Neural cell (in vitro differentiated cells): ENCODE measurements at regions not wholly inside any gene's neighbourhood (a gene's known extent, or its start where the extent isn't known, plus 50 kb on each side); places are given as distances from the start of the nearest gene placed in this dataset.

ENCODE experiments used
- H2AFZ ChIP-seq: fragments of 200-600, 300-800 bp; sonication (generic), shearing (Covaris generic); 2 replicates; pipeline ENCODE4 v1.6.0; 2014; ENCODE audit warnings: low read depth, mild to moderate bottlenecking, antibody characterized with exemption, low read length, moderate library complexity
- H3F3A ChIP-seq: fragments of 200-600 bp; shearing (Covaris generic); 2 replicates; pipeline ENCODE4 v1.6.1; 2016; ENCODE audit warnings: mild to moderate bottlenecking, moderate library complexity, mixed read lengths, antibody characterized with exemption, low read length; ENCODE audit not compliant: insufficient read depth, poor library complexity, severe bottlenecking
- H3K27ac ChIP-seq: fragments of 200-600, 300-800 bp; sonication (generic), shearing (Covaris generic); 2 replicates; pipeline ENCODE4 v1.5.1; 2014; ENCODE audit warnings: mild to moderate bottlenecking, low read length, moderate library complexity
- H3K27me3 ChIP-seq: fragments of 300-800, 200-600 bp; sonication (generic), shearing (Covaris generic); 2 replicates; pipeline ENCODE4 v1.6.0; 2014; ENCODE audit warnings: mild to moderate bottlenecking, low read depth, low read length, moderate library complexity; ENCODE audit not compliant: insufficient read depth
- H3K36me3 ChIP-seq: fragments of 300-800, 200-600 bp; sonication (generic), shearing (Covaris generic); 2 replicates; pipeline ENCODE4 v1.5.1; 2014; ENCODE audit warnings: mild to moderate bottlenecking, antibody characterized with exemption, low read length, moderate library complexity; ENCODE audit not compliant: insufficient read depth
- H3K4me2 ChIP-seq: fragments of 300-800, 200-600 bp; sonication (generic), shearing (Covaris generic); 2 replicates; pipeline ENCODE4 v1.6.0; 2014; ENCODE audit warnings: mild to moderate bottlenecking, low read length
- H3K4me3 ChIP-seq: fragments of 300-800, 200-600 bp; sonication (generic), shearing (Covaris generic); 2 replicates; pipeline ENCODE4 v1.5.1; 2014; ENCODE audit warnings: mild to moderate bottlenecking, low read length, moderate library complexity
- H3K79me2 ChIP-seq: fragments of 200-600 bp; shearing (Covaris generic); replicated peaks from 2 replicates; pipeline ENCODE4 v1.6.0; 2014; ENCODE audit warnings: mild to moderate bottlenecking, low read length, moderate library complexity; ENCODE audit not compliant: insufficient read depth
- H3K9ac ChIP-seq: fragments of 300-800, 200-600 bp; sonication (generic), shearing (Covaris generic); 2 replicates; pipeline ENCODE4 v1.6.1; 2016; ENCODE audit warnings: mild to moderate bottlenecking, low read length, mixed read lengths
- H3K9me2 ChIP-seq: fragments of 200-600 bp; shearing (Covaris generic); 2 replicates; pipeline ENCODE4 v1.6.1; 2016; ENCODE audit warnings: mild to moderate bottlenecking, low read length, mixed read lengths; ENCODE audit not compliant: insufficient read depth
- H3K9me3 ChIP-seq: fragments of 200-600, 300-800 bp; sonication (generic), shearing (Covaris generic); 2 replicates; pipeline ENCODE4 v1.6.1; 2016; ENCODE audit warnings: mild to moderate bottlenecking, mixed run types, low read length, moderate library complexity, mixed read lengths
- H4K20me1 ChIP-seq: fragments of 200-600 bp; shearing (Covaris generic); 2 replicates; pipeline ENCODE4 v1.6.1; 2016; ENCODE audit warnings: mild to moderate bottlenecking, mixed run types; ENCODE audit not compliant: insufficient read depth
- EP300 ChIP-seq: fragments of 450-650 bp; conservative IDR thresholded peaks from 2 replicates; pipeline ENCODE4 v1.6.1; 2014; ENCODE audit warnings: antibody characterized with exemption, mild to moderate bottlenecking, moderate library complexity; ENCODE audit not compliant: poor library complexity, severe bottlenecking
- EZH2 ChIP-seq: fragments of 200-600, 300-800 bp; shearing (Covaris generic), sonication (generic); IDR thresholded peaks from 2 replicates; pipeline ENCODE4 v1.6.1; 2014; ENCODE audit warnings: antibody characterized with exemption, low read length, borderline replicate concordance, mild to moderate bottlenecking; ENCODE audit not compliant: insufficient read depth, poor library complexity, severe bottlenecking
- MXI1 ChIP-seq: fragments of 450-650 bp; conservative IDR thresholded peaks from 2 replicates; pipeline ENCODE4 v1.6.1; 2014; ENCODE audit warnings: antibody characterized with exemption, mild to moderate bottlenecking; ENCODE audit not compliant: poor library complexity, severe bottlenecking
- POLR2AphosphoS5 ChIP-seq: IDR thresholded peaks from 2 replicates; pipeline ENCODE4 v1.6.1; 2012
- RAD21 ChIP-seq: fragments of 450-650 bp; conservative IDR thresholded peaks from 2 replicates; pipeline ENCODE4 v1.6.1; 2014; ENCODE audit warnings: antibody characterized with exemption, mild to moderate bottlenecking, moderate library complexity
- SMC3 ChIP-seq: fragments of 450-650 bp; conservative IDR thresholded peaks from 2 replicates; pipeline ENCODE4 v1.6.1; 2014; ENCODE audit warnings: antibody characterized with exemption, mild to moderate bottlenecking, moderate library complexity; ENCODE audit not compliant: poor library complexity
- TAF1 ChIP-seq: IDR thresholded peaks from 2 replicates; pipeline ENCODE4 v1.6.1; 2012; ENCODE audit warnings: low read depth
- TF ChIP-seq, protein P1 (sequence below): fragments of 450-650 bp; IDR thresholded peaks from 2 replicates; pipeline ENCODE4 v1.5.1; 2014; ENCODE audit warnings: antibody characterized with exemption, mild to moderate bottlenecking, moderate library complexity; ENCODE audit not compliant: poor library complexity, severe bottlenecking
- TF ChIP-seq, protein P2 (sequence below): IDR thresholded peaks from 2 replicates; pipeline ENCODE4 v1.6.1; 2012; ENCODE audit warnings: borderline replicate concordance

DNA sequence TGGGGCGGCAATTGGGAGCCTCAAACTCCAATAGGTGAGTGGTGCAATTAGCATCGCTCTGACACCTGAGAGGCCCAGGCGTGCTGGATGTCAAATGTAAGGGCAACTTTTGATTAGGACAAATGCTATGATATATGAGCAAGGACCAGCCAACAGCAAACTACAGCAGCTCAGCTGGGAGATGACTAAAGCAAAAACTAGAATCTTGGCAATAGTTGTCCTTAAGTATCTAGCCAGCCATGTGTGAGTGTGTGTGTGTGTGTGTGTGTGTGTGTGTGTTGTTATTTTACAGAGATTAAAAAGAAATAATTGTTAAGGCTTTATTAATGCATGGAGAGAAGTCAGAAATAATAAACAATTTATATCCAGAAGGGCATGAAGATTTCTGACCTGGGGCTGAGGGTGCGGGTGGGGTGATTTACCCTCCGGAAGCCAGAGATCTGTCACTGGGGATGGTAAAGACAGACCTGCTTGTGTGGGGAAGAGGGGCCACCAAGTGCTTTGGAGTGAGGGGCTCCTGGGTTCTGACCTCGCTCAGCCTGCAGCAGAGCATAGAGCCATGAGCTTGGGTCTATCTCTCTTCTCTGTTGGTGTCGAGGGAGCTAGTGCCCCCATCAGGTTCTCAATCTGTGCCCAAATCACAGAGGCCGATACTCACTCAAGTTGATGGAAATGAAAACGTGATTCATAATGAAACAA, 77.3 kb downstream of the EMX2 start:
- no peak overlapping the region for H3K4me2 ChIP-seq
- H3F3A ChIP-seq = no peaks in the 10 kb centered on the region
- no peak overlapping the region for H3K9ac ChIP-seq
- no peak overlapping the region for H3K27ac ChIP-seq
- H2AFZ ChIP-seq = no peak overlapping the region
- no peak overlapping the region for H3K4me3 ChIP-seq
- no peaks in the 10 kb centered on the region for H4K20me1 ChIP-seq
- no peaks in the 10 kb centered on the region for H3K9me2 ChIP-seq
- H3K36me3 ChIP-seq = no peaks in the 10 kb centered on the region
- no peaks in the 10 kb centered on the region for H3K9me3 ChIP-seq
- no peaks in the 10 kb centered on the region for H3K27me3 ChIP-seq
- no peak for TF ChIP-seq EZH2
- TF ChIP-seq MXI1 = no peak
- no peak for TF ChIP-seq RAD21
- TF ChIP-seq TAF1 = no peak
- no peak for TF ChIP-seq SMC3
- no peaks in the 10 kb centered on the region for H3K79me2 ChIP-seq

DNA sequence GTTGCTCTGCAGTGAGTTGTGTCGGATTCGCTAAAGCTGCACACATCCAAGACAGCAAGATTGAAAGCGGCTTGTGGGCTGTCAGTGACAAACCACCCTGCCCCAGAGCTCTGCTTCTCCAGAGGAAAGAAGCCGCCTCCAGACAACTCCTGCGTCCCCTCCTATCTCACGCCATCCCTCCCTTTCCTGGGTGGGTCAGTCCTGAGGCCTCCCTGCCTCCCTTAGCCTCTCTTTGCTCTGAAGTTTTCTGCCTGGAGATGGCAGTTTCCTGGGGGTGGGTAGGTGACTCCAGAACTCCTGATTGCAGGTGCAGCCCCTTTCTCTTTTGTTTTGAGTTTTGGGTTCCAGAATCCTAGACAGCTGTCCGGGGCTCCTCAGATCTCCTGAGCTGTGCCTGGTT, 78.7 kb downstream of the EMX2 start:
- Histone ChIP-seq H2AFZ (no peak overlapping the region), H3K9ac (no peak overlapping the region), H3K9me2 (no peaks in the 10 kb centered on the region), H4K20me1 (no peaks in the 10 kb centered on the region), H3K4me3 (no peak overlapping the region), H3K79me2 (no peaks in the 10 kb centered on the region), H3K27me3 (no peaks in the 10 kb centered on the region), H3F3A (no peaks in the 10 kb centered on the region), H3K27ac (no peak overlapping the region), H3K9me3 (no peaks in the 10 kb centered on the region), H3K36me3 (no peaks in the 10 kb centered on the region), H3K4me2 (no peak overlapping the region)
- no peak for TF ChIP-seq EZH2
- TF ChIP-seq POLR2AphosphoS5 = no peak

DNA sequence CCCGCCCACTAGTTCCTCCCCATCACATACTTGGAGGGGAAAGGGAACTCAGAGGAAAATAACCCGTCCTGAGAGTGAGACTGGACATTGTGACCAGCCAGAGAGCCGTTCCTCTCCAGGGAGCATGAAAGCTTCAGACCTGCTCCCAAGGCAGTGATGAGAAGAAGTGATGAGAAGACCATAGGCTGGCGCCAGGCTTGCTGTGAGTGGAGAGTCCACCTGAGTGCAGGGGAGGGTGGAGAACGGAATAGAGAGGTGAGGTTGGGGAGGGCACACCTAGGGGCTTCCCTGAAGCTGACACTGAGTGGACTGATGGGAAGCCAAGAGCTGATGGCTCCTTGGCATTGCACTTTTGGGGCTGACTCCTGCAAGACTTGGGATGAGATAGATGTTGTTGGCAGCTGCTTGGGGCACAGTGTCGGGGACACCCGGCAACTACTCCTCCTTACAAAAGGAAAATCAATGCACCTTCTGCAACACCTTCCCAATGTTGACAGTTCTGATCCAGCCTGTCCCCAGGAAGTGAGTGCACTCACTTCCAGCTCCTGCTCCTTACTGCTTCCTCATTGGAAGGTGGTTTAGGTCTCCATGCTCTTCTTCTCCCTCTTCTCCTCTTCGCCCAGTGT, 79.4 kb downstream of the EMX2 start:
- H3K9ac ChIP-seq = no peak overlapping the region
- H3K4me2 ChIP-seq = no peak overlapping the region
- no peaks in the 10 kb centered on the region for H3F3A ChIP-seq
- no peaks in the 10 kb centered on the region for H3K27me3 ChIP-seq
- no peaks in the 10 kb centered on the region for H4K20me1 ChIP-seq
- no peaks in the 10 kb centered on the region for H3K9me3 ChIP-seq
- no peak overlapping the region for H3K27ac ChIP-seq
- no peak overlapping the region for H2AFZ ChIP-seq
- no peaks in the 10 kb centered on the region for H3K9me2 ChIP-seq
- no peaks in the 10 kb centered on the region for H3K36me3 ChIP-seq
- no peaks in the 10 kb centered on the region for H3K79me2 ChIP-seq
- no peak overlapping the region for H3K4me3 ChIP-seq
- TF ChIP-seq MXI1 (no peak), RAD21 (no peak), POLR2AphosphoS5 (no peak), EP300 (no peak), SMC3 (no peak), EZH2 (no peak), TAF1 (no peak)
- TF ChIP-seq, protein P1, sequence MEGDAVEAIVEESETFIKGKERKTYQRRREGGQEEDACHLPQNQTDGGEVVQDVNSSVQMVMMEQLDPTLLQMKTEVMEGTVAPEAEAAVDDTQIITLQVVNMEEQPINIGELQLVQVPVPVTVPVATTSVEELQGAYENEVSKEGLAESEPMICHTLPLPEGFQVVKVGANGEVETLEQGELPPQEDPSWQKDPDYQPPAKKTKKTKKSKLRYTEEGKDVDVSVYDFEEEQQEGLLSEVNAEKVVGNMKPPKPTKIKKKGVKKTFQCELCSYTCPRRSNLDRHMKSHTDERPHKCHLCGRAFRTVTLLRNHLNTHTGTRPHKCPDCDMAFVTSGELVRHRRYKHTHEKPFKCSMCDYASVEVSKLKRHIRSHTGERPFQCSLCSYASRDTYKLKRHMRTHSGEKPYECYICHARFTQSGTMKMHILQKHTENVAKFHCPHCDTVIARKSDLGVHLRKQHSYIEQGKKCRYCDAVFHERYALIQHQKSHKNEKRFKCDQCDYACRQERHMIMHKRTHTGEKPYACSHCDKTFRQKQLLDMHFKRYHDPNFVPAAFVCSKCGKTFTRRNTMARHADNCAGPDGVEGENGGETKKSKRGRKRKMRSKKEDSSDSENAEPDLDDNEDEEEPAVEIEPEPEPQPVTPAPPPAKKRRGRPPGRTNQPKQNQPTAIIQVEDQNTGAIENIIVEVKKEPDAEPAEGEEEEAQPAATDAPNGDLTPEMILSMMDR = no peak
- TF ChIP-seq, protein P2, sequence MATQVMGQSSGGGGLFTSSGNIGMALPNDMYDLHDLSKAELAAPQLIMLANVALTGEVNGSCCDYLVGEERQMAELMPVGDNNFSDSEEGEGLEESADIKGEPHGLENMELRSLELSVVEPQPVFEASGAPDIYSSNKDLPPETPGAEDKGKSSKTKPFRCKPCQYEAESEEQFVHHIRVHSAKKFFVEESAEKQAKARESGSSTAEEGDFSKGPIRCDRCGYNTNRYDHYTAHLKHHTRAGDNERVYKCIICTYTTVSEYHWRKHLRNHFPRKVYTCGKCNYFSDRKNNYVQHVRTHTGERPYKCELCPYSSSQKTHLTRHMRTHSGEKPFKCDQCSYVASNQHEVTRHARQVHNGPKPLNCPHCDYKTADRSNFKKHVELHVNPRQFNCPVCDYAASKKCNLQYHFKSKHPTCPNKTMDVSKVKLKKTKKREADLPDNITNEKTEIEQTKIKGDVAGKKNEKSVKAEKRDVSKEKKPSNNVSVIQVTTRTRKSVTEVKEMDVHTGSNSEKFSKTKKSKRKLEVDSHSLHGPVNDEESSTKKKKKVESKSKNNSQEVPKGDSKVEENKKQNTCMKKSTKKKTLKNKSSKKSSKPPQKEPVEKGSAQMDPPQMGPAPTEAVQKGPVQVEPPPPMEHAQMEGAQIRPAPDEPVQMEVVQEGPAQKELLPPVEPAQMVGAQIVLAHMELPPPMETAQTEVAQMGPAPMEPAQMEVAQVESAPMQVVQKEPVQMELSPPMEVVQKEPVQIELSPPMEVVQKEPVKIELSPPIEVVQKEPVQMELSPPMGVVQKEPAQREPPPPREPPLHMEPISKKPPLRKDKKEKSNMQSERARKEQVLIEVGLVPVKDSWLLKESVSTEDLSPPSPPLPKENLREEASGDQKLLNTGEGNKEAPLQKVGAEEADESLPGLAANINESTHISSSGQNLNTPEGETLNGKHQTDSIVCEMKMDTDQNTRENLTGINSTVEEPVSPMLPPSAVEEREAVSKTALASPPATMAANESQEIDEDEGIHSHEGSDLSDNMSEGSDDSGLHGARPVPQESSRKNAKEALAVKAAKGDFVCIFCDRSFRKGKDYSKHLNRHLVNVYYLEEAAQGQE = no peak
